H9 (cell line): ENCODE measurements at regions not wholly inside any gene's neighbourhood (a gene's known extent, or its start where the extent isn't known, plus 50 kb on each side); places are given as distances from the start of the nearest gene placed in this dataset.

ENCODE experiments used
- DNase-seq: peaks from one replicate; pipeline ENCODE4 v3.0.0-alpha.2; 2017
- H2AFZ ChIP-seq: one replicate; pipeline ENCODE4 v1.6.1; 2013; ENCODE audit warnings: mild to moderate bottlenecking, low read length, control low read depth, moderate library complexity
- H2AK5ac ChIP-seq: 2 replicates; pipeline ENCODE4 v1.6.1; 2013; ENCODE audit warnings: low read length, control low read depth, mixed read lengths; ENCODE audit not compliant: insufficient read length
- H2BK120ac ChIP-seq: one replicate; pipeline ENCODE4 v1.6.1; 2013; ENCODE audit warnings: low read depth, mild to moderate bottlenecking, low read length, control low read depth, inconsistent platforms; ENCODE audit not compliant: poor library complexity, severe bottlenecking
- H2BK12ac ChIP-seq: 2 replicates; pipeline ENCODE4 v1.6.1; 2013; ENCODE audit warnings: low read length, control low read depth, mixed read lengths, low read depth; ENCODE audit not compliant: insufficient read length
- H2BK15ac ChIP-seq: 2 replicates; pipeline ENCODE4 v1.6.1; 2013; ENCODE audit warnings: low read depth, low read length, control low read depth
- H2BK20ac ChIP-seq: one replicate; pipeline ENCODE4 v1.6.1; 2013; ENCODE audit warnings: low read depth, mild to moderate bottlenecking, low read length, control low read depth, inconsistent platforms; ENCODE audit not compliant: poor library complexity, severe bottlenecking
- H2BK5ac ChIP-seq: 2 replicates; pipeline ENCODE4 v1.6.1; 2013; ENCODE audit warnings: low read length, control low read depth, mixed read lengths; ENCODE audit not compliant: insufficient read length
- H3K14ac ChIP-seq: 2 replicates; pipeline ENCODE4 v1.6.1; 2013; ENCODE audit warnings: low read length, control low read depth; ENCODE audit not compliant: insufficient read depth
- H3K18ac ChIP-seq: 2 replicates; pipeline ENCODE4 v1.6.1; 2013; ENCODE audit warnings: low read depth, mild to moderate bottlenecking, mixed read lengths, low read length, control low read depth; ENCODE audit not compliant: insufficient read length
- H3K23ac ChIP-seq: 2 replicates; pipeline ENCODE4 v1.6.1; 2013; ENCODE audit warnings: low read length, control low read depth, mixed read lengths, low read depth; ENCODE audit not compliant: insufficient read length
- H3K23me2 ChIP-seq: 2 replicates; pipeline ENCODE4 v1.6.1; 2013; ENCODE audit warnings: low read depth, mild to moderate bottlenecking, mixed read lengths, low read length, control low read depth; ENCODE audit not compliant: insufficient read length, poor library complexity, severe bottlenecking
- H3K27ac ChIP-seq: 2 replicates; pipeline ENCODE4 v1.5.1; 2013; ENCODE audit warnings: low read length, control low read depth, mixed read lengths, low read depth; ENCODE audit not compliant: insufficient read length
- H3K27me3 ChIP-seq: 2 replicates; pipeline ENCODE4 v1.6.1; 2013; ENCODE audit warnings: low read length, control low read depth, inconsistent platforms; ENCODE audit not compliant: insufficient read depth
- H3K4ac ChIP-seq: 2 replicates; pipeline ENCODE4 v1.6.1; 2013; ENCODE audit warnings: low read depth, mild to moderate bottlenecking, control low read depth, inconsistent platforms, low read length, moderate library complexity
- H3K4me1 ChIP-seq: 2 replicates; pipeline ENCODE4 v1.6.1; 2013; ENCODE audit warnings: low read length, control low read depth, inconsistent platforms; ENCODE audit not compliant: insufficient read depth
- H3K4me2 ChIP-seq: 2 replicates; pipeline ENCODE4 v1.6.1; 2013; ENCODE audit warnings: low read length, control low read depth, mixed read lengths; ENCODE audit not compliant: insufficient read length, insufficient read depth
- H3K56ac ChIP-seq: 2 replicates; pipeline ENCODE4 v1.6.1; 2013; ENCODE audit warnings: low read depth, mild to moderate bottlenecking, mixed read lengths, low read length, control low read depth; ENCODE audit not compliant: insufficient read length
- H3K79me1 ChIP-seq: 2 replicates; pipeline ENCODE4 v1.6.1; 2013; ENCODE audit warnings: low read depth, mild to moderate bottlenecking, moderate library complexity, low read length, control low read depth, inconsistent platforms; ENCODE audit not compliant: insufficient read depth, poor library complexity, severe bottlenecking
- H3K79me2 ChIP-seq: 2 replicates; pipeline ENCODE4 v1.6.1; 2013; ENCODE audit warnings: low read length, control low read depth, inconsistent platforms; ENCODE audit not compliant: insufficient read depth
- H3K9ac ChIP-seq: 2 replicates; pipeline ENCODE4 v1.6.1; 2013; ENCODE audit warnings: low read length, control low read depth, mixed read lengths; ENCODE audit not compliant: insufficient read length; ENCODE audit errors: extremely low read depth
- H3K9me3 ChIP-seq: one replicate; pipeline ENCODE4 v1.6.1; 2013; ENCODE audit warnings: low read depth, low read length, inconsistent platforms; ENCODE audit not compliant: control insufficient read depth
- H3T11ph ChIP-seq: one replicate; pipeline ENCODE4 v1.6.1; 2013; ENCODE audit warnings: mild to moderate bottlenecking, low read length, control low read depth, inconsistent platforms
- H4K20me1 ChIP-seq: one replicate; pipeline ENCODE4 v1.6.1; 2013; ENCODE audit not compliant: control insufficient read depth, insufficient read length, insufficient read depth
- H4K5ac ChIP-seq: 2 replicates; pipeline ENCODE4 v1.6.1; 2013; ENCODE audit warnings: low read depth, mild to moderate bottlenecking, mixed read lengths, low read length, control low read depth; ENCODE audit not compliant: insufficient read length
- H4K8ac ChIP-seq: replicated peaks from 2 replicates; pipeline ENCODE4 v1.6.1; 2013; ENCODE audit warnings: low read length, control low read depth, mixed read lengths, low read depth; ENCODE audit not compliant: insufficient read length
- H4K91ac ChIP-seq: 2 replicates; pipeline ENCODE4 v1.6.1; 2013; ENCODE audit warnings: low read depth, mild to moderate bottlenecking, moderate library complexity, mixed read lengths, low read length, control low read depth; ENCODE audit not compliant: insufficient read length
- H3K27ac Mint-ChIP-seq, 3 experiments: 2 replicates in 2 of 3; 3 replicates in 1 of 3; pipeline ENCODE4 v1.8.0; 2020 to 2021; ENCODE audit warnings: mixed read lengths in 3 of 3, mild to moderate bottlenecking in 1 of 3, moderate library complexity in 1 of 3
- H3K27me3 Mint-ChIP-seq: 2 replicates; pipeline ENCODE4 v1.8.0; 2021; ENCODE audit warnings: low read depth, mild to moderate bottlenecking, moderate library complexity, mixed read lengths
- H3K36me3 Mint-ChIP-seq, 3 experiments: 2 replicates in 2 of 3; 3 replicates in 1 of 3; pipeline ENCODE4 v1.8.0; 2020 to 2021; ENCODE audit warnings: low read depth in 3 of 3, mixed read lengths in 3 of 3; ENCODE audit not compliant: insufficient read depth in 1 of 3
- H3K4me1 Mint-ChIP-seq, 2 experiments: 2 replicates each; pipeline ENCODE4 v1.8.0; 2020; ENCODE audit warnings: mixed read lengths in 2 of 2
- H3K4me3 Mint-ChIP-seq, 2 experiments: 2 replicates in 1 of 2; 3 replicates in 1 of 2; pipeline ENCODE4 v1.8.0; 2020 to 2021; ENCODE audit warnings: mild to moderate bottlenecking in 2 of 2, mixed read lengths in 2 of 2, moderate library complexity in 1 of 2
- H3K9me3 Mint-ChIP-seq, 2 experiments: 2 replicates in 1 of 2; 3 replicates in 1 of 2; pipeline ENCODE4 v1.8.0; 2020; ENCODE audit warnings: mild to moderate bottlenecking in 2 of 2, mixed read lengths in 2 of 2, moderate library complexity in 1 of 2
- WGBS: extraction: QIAGEN DNeasy Blood & Tissue Kit; methylation state at CpG from one replicate; pipeline ENCODE4 v1.1.7; 2013; ENCODE audit warnings: missing lambda C conversion rate, low lambda C conversion rate, mixed read lengths; ENCODE audit not compliant: insufficient read length; ENCODE audit errors: extremely low coverage; 5-methylcytosine and 5-hydroxymethylcytosine counted together
- TF ChIP-seq, protein P1 (sequence below): fragments of 200-600 bp; sonication (generic); conservative IDR thresholded peaks from 3 replicates; pipeline ENCODE4 v1.8.0; 2021; ENCODE audit warnings: antibody characterized with exemption, mild to moderate bottlenecking

DNA sequence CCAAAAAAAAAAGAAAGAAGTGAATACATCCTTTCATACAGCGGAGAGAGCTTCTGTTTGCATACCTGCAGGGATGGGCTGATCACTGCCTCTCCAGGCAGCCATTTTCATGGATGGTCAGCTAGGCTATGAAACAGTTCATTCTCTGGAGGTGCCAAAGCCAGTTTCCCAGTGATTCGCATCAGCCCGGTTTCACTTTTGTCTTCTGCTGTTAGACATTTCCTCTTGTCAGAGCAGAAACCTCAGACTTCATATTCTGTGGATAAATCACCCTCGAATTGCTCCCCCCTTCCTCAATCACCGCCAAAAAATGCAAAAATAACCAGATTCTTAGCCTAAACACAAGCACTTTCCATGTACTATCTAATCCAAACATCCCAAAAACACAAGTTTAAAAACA lies 225.6 kb downstream of the ADAMTS9 start:
- Histone ChIP-seq H4K5ac (no peak overlapping the region), H3K56ac (no peak overlapping the region), H3K9me3 (no peaks in the 10 kb centered on the region), H3K9ac (no peak overlapping the region), H2BK20ac (no peak overlapping the region), H3K27me3 (no peaks in the 10 kb centered on the region), H2BK12ac (no peak overlapping the region), H4K20me1 (no peaks in the 10 kb centered on the region), H3K23ac (no peak overlapping the region), H3K79me1 (no peaks in the 10 kb centered on the region), H3K4ac (no peak overlapping the region), H3K27ac (no peak overlapping the region), H3K14ac (no peak overlapping the region), H2AK5ac (no peak overlapping the region), H2BK15ac (no peak overlapping the region), H4K8ac (no peak overlapping the region), H2BK120ac (no peak overlapping the region), H3K4me2 (no peak overlapping the region), H4K91ac (no peak overlapping the region), H2BK5ac (no peak overlapping the region), H3T11ph (no peak overlapping the region), H3K4me1 (peaks cover 7% of the 10 kb centered on the region; the same call in 1 of the 2 replicates), H3K18ac (no peak overlapping the region), H3K23me2 (no peaks in the 10 kb centered on the region), H3K79me2 (no peaks in the 10 kb centered on the region), H2AFZ (no peak overlapping the region)
- TF ChIP-seq, protein P1, sequence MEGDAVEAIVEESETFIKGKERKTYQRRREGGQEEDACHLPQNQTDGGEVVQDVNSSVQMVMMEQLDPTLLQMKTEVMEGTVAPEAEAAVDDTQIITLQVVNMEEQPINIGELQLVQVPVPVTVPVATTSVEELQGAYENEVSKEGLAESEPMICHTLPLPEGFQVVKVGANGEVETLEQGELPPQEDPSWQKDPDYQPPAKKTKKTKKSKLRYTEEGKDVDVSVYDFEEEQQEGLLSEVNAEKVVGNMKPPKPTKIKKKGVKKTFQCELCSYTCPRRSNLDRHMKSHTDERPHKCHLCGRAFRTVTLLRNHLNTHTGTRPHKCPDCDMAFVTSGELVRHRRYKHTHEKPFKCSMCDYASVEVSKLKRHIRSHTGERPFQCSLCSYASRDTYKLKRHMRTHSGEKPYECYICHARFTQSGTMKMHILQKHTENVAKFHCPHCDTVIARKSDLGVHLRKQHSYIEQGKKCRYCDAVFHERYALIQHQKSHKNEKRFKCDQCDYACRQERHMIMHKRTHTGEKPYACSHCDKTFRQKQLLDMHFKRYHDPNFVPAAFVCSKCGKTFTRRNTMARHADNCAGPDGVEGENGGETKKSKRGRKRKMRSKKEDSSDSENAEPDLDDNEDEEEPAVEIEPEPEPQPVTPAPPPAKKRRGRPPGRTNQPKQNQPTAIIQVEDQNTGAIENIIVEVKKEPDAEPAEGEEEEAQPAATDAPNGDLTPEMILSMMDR = no peak
- no CpG with 5 or more reads among the region's 5 CpGs for WGBS
- H3K4me3 Mint-ChIP-seq = no peak overlapping the region
- H3K27ac Mint-ChIP-seq = 0 out of 7 replicates have a peak overlapping the region, but pooled peaks of 1 of the 3 experiments have one; percentile 5
- H3K27me3 Mint-ChIP-seq = peaks cover 2% of the 10 kb centered on the region; the same call in 1 of the 2 replicates
- no peak for DNase-seq
- H3K4me1 Mint-ChIP-seq = peaks cover 25 to 54% of the 10 kb centered on the region in 2 experiments
- no peaks in the 10 kb centered on the region for H3K36me3 Mint-ChIP-seq
- no peaks in the 10 kb centered on the region for H3K9me3 Mint-ChIP-seq
